NCI-H2227 (cell line): ENCODE measurements at regions not wholly inside any gene's neighbourhood (a gene's known extent, or its start where the extent isn't known, plus 50 kb on each side); places are given as distances from the start of the nearest gene placed in this dataset.
A peak's percentile ranks its signal among the peaks of the same experiment; 100 is the strongest.
"Not testable (repeated sequence)": the region's sequence is repeated elsewhere in the genome, so short reads cannot be mapped to it uniquely, and the experiment has no call there.

Experiments
- DNase-seq: peaks from one replicate; lab custom pipeline; 2025; ENCODE audit not compliant: unreplicated experiment; lab: John Stamatoyannopoulos, UW

DNA sequence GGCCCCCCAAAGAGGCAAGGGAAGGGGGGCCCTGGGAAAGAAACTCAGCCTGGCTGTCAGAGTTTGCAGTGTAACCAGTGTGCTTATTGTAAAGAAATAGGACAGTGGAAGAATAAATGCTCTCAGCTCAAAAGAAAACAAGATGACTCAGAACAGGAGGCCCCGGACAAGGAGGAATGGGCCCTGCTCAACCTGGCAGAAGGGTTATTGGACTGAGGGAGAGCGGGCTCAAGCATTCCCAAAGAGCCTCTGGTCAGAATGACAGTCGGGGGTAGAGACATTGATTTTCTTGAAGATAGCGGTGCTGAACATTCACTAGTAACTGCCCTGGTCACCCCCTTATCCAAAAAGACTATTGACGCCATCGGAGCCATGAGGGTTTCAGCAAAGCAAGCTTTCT lies 100.4 kb upstream of the OSBPL11 start:
- no peak for DNase-seq

DNA sequence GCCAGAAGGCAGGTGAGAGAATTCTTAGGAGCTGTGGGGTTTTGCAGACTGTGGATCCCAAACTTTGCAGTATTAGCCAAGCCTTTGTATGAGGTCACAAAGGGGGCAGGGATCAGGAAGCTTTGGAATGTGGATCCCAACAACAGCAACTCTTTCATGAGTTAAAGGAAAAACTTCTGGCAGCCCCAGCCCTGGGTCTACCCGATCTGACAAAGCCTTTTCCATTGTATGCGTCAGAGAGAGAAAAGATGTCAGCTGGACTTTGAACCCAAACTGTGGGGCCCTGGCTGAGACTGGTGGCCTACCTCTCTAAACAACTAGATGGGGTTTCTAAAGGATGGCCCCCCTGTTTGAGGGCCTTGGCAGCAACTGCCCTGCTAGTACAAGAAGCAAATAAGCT lies 101.8 kb upstream of the OSBPL11 start:
- DNase-seq: not testable (repeated sequence)

GRCh38 chr3:125697979-125698640 lies 102.8 kb upstream of the OSBPL11 start:
- not testable (repeated sequence) for DNase-seq

DNA sequence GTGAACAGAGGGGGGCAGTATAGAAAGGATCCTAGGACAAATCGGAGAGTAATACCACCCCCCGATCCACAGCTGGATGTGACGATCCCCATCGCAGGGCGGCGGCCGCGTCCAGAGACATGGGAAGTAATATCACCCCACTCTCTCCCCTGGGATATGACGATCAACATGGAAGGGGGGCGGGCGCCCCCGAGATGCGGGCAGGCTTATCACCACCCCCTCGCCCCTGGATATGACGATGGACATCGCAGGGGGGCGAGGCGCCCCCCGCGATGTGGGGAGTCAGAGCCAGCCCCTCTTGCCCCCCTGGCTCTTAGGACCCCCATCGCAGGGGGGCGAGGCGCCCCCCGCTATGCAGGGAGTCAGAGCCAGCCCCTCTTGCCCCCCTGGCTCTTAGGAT lies 120.4 kb upstream of the OSBPL11 start:
- DNase-seq: no peak

GRCh38 chr3:125732151-125732550 lies 136.9 kb upstream of the OSBPL11 start:
- not testable (repeated sequence) for DNase-seq

- not testable (repeated sequence) for DNase-seq
Observed at GRCh38 chr3:125741991-125742718, 146.9 kb upstream of the OSBPL11 start.

DNA sequence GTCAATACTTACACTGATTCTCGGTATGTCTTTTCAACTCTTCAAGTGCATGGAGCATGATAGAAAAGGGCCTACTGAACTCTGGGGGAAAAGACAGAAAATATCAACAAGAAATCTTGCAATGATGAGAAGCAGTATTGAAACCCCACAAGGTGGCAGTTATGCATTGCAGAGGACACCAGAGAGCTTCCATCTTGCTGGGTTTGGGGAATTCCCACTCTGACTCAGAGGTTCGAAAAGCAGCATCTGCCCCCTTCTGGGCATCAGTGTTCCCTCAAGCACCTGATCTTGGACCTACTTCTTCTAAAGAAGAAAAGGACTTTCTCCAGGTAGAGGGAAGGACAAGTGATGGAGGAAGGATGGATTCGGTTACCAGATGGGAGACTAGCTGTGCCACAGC lies 147.5 kb upstream of the OSBPL11 start:
- DNase-seq: not testable (repeated sequence)

GRCh38 chr3:125757050-125757449 lies 161.8 kb upstream of the OSBPL11 start:
- DNase-seq: not testable (repeated sequence)

- DNase-seq: peak; percentile 18
Observed at GRCh38 chr3:125758641-125759130, 163.4 kb upstream of the OSBPL11 start.

- DNase-seq: not testable (repeated sequence)
Observed at GRCh38 chr3:125762601-125763000, 167.3 kb upstream of the OSBPL11 start.

DNA sequence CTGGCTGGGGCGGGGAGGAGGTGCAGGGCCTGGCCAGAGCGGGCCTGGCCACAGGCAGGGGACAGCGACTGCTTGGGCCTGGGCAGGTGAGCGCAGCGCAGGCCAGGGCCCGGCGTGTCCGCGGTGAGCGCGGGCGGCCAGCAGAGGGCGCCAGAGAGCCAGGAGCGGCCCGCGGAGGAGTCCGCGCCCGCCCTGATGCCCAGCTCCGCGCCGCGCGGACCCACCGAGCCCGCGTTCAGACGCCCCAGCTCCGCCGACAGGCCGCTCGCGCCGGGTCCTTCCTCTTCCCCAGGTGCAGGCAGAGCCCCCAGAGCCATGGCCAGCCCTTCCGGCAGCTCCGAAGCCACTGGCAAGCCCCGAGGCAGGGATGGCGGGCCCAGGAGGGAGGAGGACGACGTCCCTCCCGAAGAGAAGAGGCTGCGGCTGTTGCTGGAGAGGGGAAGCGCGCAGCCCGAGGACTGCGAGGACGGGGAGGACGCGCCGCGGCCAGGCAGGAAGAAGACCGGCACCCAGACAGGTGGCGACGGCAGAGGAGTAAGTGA lies 171.1 kb upstream of the OSBPL11 start:
- DNase-seq: peak; percentile 51

DNA sequence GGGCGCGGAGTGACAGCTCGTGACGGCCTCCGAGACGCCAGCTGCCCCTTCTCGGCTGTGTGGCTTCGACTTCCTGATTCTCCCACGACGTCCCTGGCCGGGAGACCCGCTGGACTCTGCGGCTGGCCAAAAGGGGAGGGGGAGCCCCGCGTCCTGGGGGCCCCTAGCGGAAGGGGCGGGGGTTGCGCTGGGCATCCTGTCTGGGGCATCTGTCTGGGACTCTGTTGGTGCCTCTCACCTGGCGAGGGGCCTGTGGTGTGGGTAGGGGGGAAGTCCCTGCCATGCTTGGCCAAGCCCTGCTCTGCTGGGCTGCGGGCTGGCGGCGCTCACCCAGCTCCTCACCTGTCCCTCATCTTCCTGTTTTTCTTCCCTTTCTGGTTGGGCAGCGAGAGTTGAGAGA lies 171.6 kb upstream of the OSBPL11 start:
- DNase-seq: not testable (repeated sequence)

GRCh38 chr3:125767641-125768040 lies 172.3 kb upstream of the OSBPL11 start:
- DNase-seq: no peak

DNA sequence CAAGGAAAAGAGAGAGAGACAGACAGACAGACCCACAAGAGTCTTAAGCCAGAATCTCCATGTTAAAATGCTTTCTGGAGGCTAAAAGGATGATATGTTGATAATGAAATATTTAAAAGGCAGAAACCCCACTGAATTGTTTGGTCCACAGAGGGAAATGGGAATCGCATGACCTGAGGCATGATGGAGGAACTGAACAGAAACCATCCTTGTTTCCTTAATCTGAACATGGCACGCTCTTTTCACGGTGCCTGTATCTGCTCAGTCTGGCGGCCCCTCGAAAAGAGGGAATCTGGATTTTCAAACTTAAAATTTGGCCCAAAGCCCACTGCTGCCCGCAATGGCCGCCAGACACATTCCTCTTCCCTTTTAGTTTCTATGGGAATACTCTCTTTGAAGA lies 173.5 kb upstream of the OSBPL11 start:
- not testable (repeated sequence) for DNase-seq

DNA sequence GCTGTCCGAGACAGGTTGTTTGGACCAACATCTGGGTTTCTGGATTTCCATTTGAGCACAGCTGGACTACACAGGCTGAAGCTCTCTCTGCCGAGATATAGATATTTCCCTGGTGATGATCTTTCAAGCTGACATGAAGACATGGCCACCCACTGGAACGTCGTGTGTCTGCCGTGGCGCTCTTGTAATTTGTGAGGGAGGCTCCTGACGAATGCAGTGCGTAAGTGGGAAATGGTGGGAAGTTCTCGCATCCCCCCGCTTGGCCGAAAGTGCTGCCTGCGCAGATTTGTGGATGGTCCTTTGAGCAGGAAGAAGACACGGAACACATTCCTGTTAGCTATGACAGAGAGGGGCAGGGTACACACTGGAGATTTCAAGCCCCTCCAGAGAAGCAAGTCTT lies 176.2 kb upstream of the OSBPL11 start:
- not testable (repeated sequence) for DNase-seq

DNA sequence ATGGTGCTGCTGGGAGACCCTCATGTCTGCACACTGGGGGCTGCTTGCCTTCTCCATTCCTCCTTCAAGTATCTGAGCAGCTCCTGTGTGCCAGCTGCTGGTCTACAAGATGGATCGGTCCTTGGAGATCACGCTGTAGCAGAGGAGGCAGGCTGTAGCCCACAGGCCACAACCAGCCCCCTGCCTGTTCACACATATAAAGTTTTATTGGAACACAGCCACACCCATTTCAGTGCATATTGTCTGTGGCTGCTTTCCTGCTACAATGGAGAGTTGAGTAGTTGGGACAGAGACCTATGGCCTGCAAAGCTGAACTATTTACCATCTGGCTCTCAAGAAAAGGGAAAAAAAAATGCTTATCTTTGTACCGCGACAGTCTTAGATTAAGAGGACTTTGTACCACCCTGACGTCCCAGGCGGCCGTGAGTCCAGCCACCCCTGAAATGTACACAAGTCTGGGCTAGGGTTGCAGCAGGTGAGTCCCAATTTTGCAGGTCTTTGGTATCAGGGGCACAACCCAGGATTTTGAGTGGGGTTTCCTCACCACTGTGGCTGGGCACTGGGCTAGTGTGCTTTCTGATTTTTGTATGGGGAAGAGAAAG lies 179.2 kb upstream of the OSBPL11 start:
- DNase-seq: not testable (repeated sequence)

- not testable (repeated sequence) for DNase-seq
Observed at GRCh38 chr3:125775106-125775505, 179.8 kb upstream of the OSBPL11 start.

DNA sequence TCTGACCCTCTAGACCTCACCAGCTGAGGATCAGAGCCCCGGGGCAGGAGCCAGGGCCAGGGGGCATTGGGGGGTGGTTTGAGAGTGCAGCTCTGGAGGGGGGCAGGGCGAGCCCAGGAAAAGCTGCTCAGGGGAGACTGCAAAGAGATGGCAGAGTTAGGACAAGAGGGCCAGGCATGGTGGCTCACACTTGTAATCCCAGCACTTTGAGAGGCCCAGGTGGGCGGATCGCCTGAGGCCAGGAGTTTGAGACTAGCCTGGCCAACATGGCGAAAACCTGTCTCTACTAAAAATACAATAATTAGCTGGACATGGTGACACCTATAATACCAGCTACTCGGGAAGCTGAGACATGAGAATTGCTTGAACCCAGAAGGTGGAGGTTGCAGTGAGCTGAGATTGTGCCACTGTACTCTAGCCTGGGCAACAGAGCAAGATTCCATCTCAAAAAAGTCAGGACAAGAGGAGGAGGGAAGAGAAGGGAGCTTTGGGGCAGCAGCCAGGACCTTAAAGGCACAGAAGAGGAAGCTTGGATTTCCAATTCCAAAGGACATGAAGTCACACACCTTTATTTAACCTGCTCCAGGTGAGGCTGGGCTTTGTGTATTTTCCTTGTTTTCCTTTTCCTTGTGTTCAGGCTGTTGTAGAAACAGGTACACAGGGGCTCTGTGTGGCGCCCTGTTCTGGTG lies 180.5 kb upstream of the OSBPL11 start:
- DNase-seq: not testable (repeated sequence)

GRCh38 chr3:125779276-125779675 lies 184.0 kb upstream of the OSBPL11 start:
- not testable (repeated sequence) for DNase-seq

DNA sequence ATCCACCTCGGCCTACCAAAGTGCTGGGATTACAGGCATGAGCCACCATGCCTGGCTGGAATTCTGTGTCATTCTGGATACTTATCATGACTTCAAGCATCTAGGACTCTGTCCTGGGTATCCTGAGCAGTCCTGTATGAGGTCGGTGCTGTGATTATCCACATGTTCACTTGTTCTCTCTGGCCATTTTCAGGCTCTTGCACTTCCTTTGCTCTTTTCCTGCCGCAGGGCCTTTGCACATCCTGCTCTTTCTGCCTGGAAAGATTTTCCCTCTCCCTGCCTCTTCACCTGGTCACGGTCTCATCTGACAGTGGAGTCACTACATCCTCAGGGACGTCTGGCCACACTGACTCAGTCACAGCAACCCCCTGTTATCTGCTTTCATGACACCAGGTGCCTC lies 184.6 kb upstream of the OSBPL11 start:
- DNase-seq: not testable (repeated sequence)

DNA sequence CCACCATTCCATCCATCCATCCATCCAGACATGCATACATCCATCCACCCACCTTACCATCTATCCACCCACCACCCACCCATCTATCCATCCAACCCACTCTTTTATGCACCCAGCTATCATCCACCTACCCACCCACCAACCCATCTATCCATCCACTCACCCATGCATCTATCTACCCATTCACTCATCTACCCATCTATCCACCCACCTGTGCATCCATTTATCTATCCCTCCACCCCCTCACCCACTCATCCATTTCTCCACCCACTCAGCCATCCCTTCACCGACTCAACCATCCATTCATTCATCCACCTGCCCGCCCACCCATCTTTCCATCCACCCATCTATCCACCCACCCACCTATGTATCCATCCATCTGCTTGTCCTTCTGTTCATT lies 186.4 kb upstream of the OSBPL11 start:
- DNase-seq: not testable (repeated sequence)
